ENCODE measurements at regions not wholly inside any gene's neighbourhood (a gene's known extent, or its start where the extent isn't known, plus 50 kb on each side); places are given as distances from the start of the nearest gene placed in this dataset.

GRCh38 chr12:22740656-22741355 lies 115.8 kb downstream of the ETNK1 start:
- no peak for DNase-seq

GRCh38 chr12:22743700-22744099 lies 118.7 kb downstream of the ETNK1 start:
- DNase-seq, result no peak

- DNase-seq, result no peak
Observed at GRCh38 chr12:22744197-22744596, 119.2 kb downstream of the ETNK1 start.

GRCh38 chr12:22746720-22747119 lies 121.7 kb downstream of the ETNK1 start:
- no peak for DNase-seq

DNA sequence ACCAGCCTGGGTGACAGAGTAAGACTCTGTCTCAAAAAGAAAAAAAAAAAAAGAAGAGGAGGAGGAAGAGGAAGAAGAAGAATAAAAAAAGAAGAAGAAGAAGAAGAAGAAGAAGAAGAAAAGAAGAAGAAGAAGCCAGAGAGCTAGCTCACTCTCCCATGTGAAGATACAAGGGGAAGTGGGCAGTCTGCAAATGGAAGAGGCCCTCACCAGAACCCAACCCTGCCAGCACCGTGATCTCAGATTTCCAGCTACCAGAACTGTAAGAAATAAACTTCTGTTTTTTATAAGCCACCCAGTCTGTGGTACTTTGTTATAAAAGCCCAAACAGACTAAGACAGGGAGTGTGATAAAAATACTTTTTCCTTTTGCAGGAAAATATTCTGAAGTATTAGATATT lies 130.7 kb downstream of the ETNK1 start:
- no peak for DNase-seq

DNA sequence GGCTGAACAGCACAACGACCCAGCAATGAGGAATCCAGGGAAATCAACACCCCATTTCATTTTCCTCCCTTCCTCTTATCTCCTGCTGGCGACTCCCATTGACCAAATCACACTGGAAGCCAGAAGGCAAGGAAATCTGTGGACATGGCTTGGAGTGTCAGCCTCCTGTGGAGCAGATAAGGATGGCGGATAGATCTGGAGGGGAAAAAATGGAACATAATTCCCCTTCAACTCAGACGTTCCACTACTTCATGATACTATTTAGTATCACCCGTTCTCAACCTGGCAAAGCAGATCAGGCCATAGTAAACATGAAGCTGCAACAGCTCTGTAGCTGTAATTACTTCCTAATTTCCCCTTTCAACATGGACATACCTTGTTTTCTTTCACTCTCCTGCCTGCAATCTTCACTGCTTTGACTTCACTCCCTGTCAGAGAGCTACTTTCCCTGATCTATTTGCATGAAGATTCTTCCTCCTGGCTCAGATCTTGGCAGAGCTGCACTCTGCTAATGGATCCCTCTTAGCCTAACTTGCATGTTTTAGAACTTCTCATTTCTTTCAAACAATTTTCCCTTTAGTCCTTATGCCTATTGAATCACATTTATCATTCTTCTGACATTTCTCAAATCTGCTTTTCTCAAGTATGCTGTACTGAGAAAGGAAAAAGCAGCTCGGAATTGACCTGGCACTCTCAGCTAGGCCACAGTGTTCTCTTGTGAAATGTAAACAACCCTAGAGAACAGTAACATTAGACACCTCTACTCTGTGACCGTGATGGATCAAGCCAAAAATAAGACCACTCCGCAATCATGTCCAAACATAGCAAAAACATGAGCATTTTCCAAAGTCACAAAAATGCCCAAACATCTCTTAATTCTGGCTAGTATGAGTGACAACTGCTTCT lies 135.1 kb downstream of the ETNK1 start:
- no peak for DNase-seq

GRCh38 chr12:22765421-22766130 lies 140.6 kb downstream of the ETNK1 start:
- DNase-seq, result no peak

GRCh38 chr12:22766911-22767420 lies 142.0 kb downstream of the ETNK1 start:
- no peak for DNase-seq

DNA sequence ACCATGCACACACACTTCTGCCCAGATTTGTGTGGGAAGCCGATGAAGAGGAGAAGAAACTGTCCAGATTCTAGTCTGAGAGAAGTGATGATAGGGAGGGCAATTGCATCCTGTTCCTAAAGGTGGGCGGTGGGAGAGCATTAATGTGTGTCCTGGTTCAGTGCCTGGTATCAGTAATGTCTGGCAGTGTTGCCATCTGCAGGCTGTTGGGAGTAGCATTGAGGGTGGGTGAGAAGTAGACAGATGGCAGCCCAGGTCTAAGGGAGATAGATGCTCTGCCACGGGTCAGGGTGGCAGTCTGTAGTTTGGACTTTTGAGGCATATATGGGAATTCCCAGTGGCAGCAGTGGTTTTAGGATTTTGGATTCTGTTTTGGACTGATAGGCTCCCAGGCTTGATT lies 156.4 kb downstream of the ETNK1 start:
- no peak for DNase-seq

- DNase-seq, result no peak
Observed at GRCh38 chr12:22787557-22787956, 162.6 kb downstream of the ETNK1 start.

DNA sequence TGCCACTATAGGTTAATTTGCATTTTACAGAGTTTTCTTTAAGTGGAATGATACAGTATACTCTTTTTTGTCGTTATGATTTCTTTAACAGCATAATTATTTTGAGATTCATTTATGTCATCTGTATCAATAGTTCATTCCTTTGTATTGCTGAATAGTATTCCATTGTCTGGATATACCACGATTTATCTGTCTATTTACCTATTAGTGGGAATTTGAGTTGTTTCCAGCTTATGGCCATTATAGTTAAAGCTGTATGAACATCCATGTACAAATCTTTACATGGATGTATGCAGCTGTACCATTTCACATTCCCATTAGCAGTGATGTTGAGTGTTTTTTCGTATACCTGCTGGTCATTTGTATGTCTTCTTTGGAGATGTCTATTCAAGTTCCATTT lies 163.9 kb downstream of the ETNK1 start:
- no peak for DNase-seq

DNA sequence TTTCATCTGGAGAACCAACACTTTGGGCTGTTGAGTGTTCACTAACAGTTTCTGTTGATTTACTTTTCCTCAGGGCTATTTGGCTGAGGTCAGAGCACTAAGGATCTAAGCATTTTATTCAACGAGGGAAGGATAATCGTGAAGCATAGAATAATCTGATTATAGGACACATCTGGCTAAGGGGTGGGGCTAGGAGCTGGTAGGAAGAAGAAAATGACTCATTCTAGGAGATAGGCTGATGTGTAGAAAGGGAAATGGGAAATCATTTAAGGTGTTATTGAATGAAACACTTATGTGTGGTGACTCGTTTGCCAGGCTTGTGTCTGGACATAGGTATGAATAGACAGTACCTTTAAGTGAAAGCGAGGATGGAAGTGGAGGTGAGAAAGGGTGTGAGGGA lies 167.2 kb downstream of the ETNK1 start:
- DNase-seq, result no peak

GRCh38 chr12:22794017-22794416 lies 169.0 kb downstream of the ETNK1 start:
- DNase-seq, result no peak

GRCh38 chr12:22796941-22797630 lies 172.1 kb downstream of the ETNK1 start:
- DNase-seq, result no peak

DNA sequence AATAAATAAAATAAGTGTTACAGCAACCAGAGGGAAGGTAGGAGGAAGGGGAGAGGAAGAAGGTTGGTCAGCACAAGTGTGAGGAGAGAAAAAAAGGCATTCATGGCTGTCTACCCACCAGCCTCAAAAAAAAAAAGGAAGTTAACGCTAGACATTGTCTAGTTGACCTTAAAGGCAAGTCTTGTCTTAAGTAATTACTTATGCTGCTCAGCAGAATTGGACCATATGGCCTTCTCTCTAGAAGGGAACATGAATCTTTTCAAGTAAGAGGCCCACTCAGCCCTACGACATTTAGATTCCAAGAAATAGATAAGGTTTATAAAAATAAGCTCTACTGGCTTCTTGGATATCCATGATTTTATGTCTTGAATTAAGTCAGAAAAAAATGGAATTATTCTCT lies 172.7 kb downstream of the ETNK1 start:
- no peak for DNase-seq

- DNase-seq, result no peak
Observed at GRCh38 chr12:22798116-22798515, 173.1 kb downstream of the ETNK1 start.

- DNase-seq, result no peak
Observed at GRCh38 chr12:22799503-22799902, 174.5 kb downstream of the ETNK1 start.

DNA sequence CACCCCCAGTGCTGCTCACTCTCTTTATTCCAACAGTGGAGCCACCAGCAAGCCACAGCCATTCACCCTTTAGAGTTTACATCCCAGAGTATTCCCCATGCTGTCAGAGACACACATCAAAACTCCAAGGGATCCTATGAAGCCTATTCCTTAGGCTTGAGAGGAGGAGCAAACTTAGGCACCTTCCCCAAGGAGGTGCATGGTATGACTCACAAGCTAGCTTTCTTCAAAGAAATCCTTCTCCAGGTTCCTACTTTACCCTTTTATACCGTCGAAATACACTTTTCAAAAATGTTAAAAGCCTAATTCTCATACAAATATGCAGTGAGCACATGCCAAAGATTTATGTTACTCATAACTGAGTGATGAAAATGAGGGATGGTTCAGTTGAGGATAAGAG lies 175.4 kb downstream of the ETNK1 start:
- DNase-seq, result no peak

DNA sequence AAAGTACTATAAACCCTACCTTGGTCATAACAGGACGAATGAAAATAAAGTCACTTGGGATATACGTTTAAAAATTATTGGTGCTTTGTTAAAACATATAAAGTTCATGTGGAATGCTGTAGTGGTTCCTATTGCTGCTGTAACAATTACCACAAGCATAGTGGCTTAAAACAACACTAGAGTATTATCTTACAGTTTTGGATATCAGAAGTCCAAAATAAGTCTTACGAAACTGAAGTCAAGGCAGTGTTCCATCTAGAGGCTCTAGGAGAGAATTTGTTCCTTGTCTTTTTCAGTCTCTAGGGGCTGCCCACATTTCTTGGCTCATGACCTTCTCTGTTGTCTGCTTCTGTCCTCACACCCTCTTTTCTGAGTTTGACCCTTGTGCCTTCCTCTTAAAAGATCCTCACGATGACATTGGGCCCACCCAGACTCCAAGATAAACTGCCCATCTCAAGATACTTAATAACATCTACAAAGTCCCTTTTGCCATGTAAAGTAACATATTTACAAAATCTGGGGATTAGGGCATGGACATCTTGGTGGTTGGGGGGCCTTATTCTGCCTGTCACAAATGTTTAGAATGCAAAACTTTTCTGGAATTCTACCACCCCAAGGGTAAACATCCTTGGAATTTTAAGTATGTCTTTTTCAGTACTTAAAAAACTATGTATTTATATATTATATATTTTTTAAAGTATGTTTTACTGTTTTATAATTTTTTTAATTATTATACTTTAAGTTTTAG lies 178.1 kb downstream of the ETNK1 start:
- no peak for DNase-seq

DNA sequence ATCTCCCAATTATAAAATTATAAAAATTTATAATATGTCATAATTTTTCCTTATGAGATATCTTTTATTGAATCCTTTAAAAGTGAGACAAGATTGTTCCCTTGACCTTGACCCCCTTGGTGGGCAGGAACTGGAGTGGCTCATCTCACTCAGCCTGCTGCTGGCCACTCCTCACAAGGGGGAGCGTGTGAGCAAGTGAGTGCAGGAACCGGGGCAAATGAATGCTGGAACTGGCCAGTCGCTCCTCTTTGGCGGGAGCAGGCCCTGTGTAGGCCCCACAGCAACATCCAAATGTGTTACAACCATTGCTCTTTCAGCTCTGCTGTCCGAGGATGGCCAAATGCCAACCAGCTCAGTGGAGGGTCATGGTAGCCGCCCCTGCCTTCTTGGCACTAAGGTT lies 178.8 kb downstream of the ETNK1 start:
- DNase-seq, result no peak

DNA sequence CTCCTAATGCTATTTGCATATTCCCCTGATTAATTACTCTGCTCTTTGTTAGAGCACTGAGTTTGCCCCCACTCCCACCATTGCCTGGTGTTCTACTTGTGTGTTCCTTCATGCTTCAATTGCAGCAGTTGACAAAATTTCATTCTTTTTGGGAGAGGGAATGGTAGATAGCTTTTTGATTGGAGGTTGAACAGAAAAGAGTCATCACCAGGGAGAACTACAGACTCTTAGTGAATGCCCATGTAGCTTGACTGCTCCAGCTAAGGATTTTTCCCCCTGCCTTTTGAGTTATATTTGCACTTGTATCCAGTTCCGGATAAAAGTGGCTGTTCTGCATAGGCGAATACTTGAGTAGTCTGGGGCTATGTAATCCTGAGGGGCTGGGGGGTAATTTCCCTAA lies 183.9 kb downstream of the ETNK1 start:
- DNase-seq, result no peak

- no peak for DNase-seq
Observed at GRCh38 chr12:22810036-22810435, 185.1 kb downstream of the ETNK1 start.

All from CD4-positive, alpha-beta T cell treated with Interleukin-17A for 1 hour (primary cell).